Naive thymus-derived CD8-positive, alpha-beta T cell (primary cell): ENCODE measurements at regions not wholly inside any gene's neighbourhood (a gene's known extent, or its start where the extent isn't known, plus 50 kb on each side); places are given as distances from the start of the nearest gene placed in this dataset.

Experiments used
- ATAC-seq, 2 donors: fragments of 150-1000 bp; cut with Tn5 transposase in 1 of 2; sonication (Bioruptor Pico), chemical (Tn5 transposase) in 1 of 2; 1 replicate in 1 of 2; 2 replicates in 1 of 2; pipeline ENCODE4 v1.10.0; 2021; ENCODE audit warnings: mild to moderate bottlenecking in 2 of 2, moderate library complexity in 2 of 2
- POLR2A ChIA-PET: fragments of 350-600 bp; sonication (Branson Sonifier 250); formaldehyde crosslinking; loops from one replicate; lab custom pipeline; 2021; ENCODE audit warnings: antibody characterized with exemption; lab: Charles Lee
- DNase-seq, 10 donors: peaks; one replicate each; pipeline versions ENCODE4 v3.0.0 to v3.0.0-alpha.2; 2020 to 2022
- H3K27ac Mint-ChIP-seq, 10 donors: one replicate each; pipeline ENCODE4 v1.8.0; 2020 to 2022; ENCODE audit warnings: mild to moderate bottlenecking in 10 of 10, mixed read lengths in 10 of 10, moderate library complexity in 4 of 10, inconsistent platforms in 1 of 10
- H3K27me3 Mint-ChIP-seq, 5 donors: one replicate each; pipeline ENCODE4 v1.8.0; 2021 to 2022; ENCODE audit warnings: mixed read lengths in 5 of 5
- H3K36me3 Mint-ChIP-seq, 3 donors: one replicate each; pipeline ENCODE4 v1.8.0; 2020 to 2022; ENCODE audit warnings: mixed read lengths in 3 of 3, mild to moderate bottlenecking in 2 of 3, inconsistent platforms in 1 of 3
- H3K4me1 Mint-ChIP-seq, 4 donors: one replicate each; pipeline ENCODE4 v1.8.0; 2021 to 2022; ENCODE audit warnings: mixed read lengths in 4 of 4
- H3K4me3 Mint-ChIP-seq, 10 donors: one replicate each; pipeline ENCODE4 v1.8.0; 2020 to 2022; ENCODE audit warnings: mild to moderate bottlenecking in 10 of 10, mixed read lengths in 10 of 10, moderate library complexity in 6 of 10, inconsistent platforms in 1 of 10
- H3K9me3 Mint-ChIP-seq, 9 donors: one replicate each; pipeline ENCODE4 v1.8.0; 2020 to 2022; ENCODE audit warnings: mixed read lengths in 9 of 9, mild to moderate bottlenecking in 3 of 9, inconsistent platforms in 1 of 9, moderate library complexity in 1 of 9

GRCh38 chr4:136909626-136910025, 622.7 kb downstream of the PCDH18 start:
- no peak for DNase-seq
- Mint-ChIP-seq H3K4me1 (no peaks in the 10 kb centered on the region), H3K4me3 (no peak overlapping the region), H3K27me3 (no peaks in the 10 kb centered on the region), H3K27ac (no peak overlapping the region), H3K36me3 (no peaks in the 10 kb centered on the region), H3K9me3 (peaks cover 0 to 9% (median 0%) of the 10 kb centered on the region in 9 donors)
- POLR2A ChIA-PET = no interaction called here
- no peak for ATAC-seq

GRCh38 chr4:136908122-136908521, 624.2 kb downstream of the PCDH18 start:
- POLR2A ChIA-PET = no interaction called here
- no peaks in the 10 kb centered on the region for H3K36me3 Mint-ChIP-seq
- ATAC-seq (no peak), DNase-seq (no peak)
- peaks cover 0 to 4% (median 0%) of the 10 kb centered on the region in 9 donors for H3K9me3 Mint-ChIP-seq
- H3K27me3 Mint-ChIP-seq = no peaks in the 10 kb centered on the region
- no peak overlapping the region for H3K27ac Mint-ChIP-seq
- H3K4me1 Mint-ChIP-seq = no peaks in the 10 kb centered on the region
- H3K4me3 Mint-ChIP-seq = no peak overlapping the region

DNA sequence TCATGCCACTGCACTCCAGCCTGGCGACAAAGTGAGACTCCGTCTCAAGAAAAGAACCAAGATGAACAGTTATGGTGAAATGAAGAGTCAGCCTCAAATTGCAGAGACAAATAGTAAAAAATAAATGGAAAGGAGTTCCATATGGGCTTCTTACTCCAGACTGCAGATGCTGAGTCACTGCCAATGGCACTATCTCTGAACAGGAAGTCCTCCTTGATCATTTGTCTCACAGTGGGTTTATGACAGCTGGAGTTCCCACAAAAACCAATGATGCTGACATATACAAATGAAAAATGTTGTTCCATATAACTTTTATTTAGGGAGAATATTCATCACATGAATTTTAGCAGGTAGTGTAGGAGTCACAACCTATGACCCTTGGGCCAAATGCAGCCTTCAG, 631.6 kb downstream of the PCDH18 start:
- Mint-ChIP-seq H3K9me3 (peaks cover 0 to 18% (median 0%) of the 10 kb centered on the region in 9 donors), H3K4me3 (no peak overlapping the region), H3K27ac (no peak overlapping the region), H3K27me3 (no peaks in the 10 kb centered on the region), H3K36me3 (no peaks in the 10 kb centered on the region), H3K4me1 (no peaks in the 10 kb centered on the region)
- no peak for DNase-seq
- no peak for ATAC-seq
- POLR2A ChIA-PET = no interaction called here

- POLR2A ChIA-PET = no interaction called here
- Mint-ChIP-seq H3K36me3 (no peaks in the 10 kb centered on the region), H3K27me3 (no peaks in the 10 kb centered on the region), H3K4me1 (no peaks in the 10 kb centered on the region), H3K27ac (no peak overlapping the region), H3K4me3 (no peak overlapping the region), H3K9me3 (peaks cover 0 to 19% (median 0%) of the 10 kb centered on the region in 9 donors)
- DNase-seq = no peak
- ATAC-seq = no peak
Measured at GRCh38 chr4:136898590-136899248, 633.6 kb downstream of the PCDH18 start.

DNA sequence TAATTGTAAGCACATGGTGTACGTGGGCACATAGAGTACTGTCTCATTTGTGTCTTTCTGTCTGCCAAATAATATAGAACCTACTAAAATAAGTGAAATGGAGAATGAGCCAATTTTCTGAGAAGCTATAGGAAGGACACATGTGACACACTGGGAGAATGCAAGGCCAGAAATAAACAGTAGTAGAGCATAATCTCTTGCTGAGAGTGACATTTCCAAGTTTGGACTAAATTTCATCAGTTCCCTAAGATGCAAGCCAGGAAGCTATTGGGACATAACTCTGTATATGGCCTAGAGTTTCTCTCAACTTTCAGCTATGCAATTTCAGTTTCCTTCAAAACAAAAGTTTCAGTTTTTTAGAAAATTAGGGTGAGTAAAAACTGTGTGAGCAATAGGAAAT, 638.7 kb downstream of the PCDH18 start:
- no peak overlapping the region for H3K4me3 Mint-ChIP-seq
- H3K9me3 Mint-ChIP-seq = peaks cover 0 to 10% (median 0%) of the 10 kb centered on the region in 9 donors
- H3K36me3 Mint-ChIP-seq = no peaks in the 10 kb centered on the region
- H3K27ac Mint-ChIP-seq = no peak overlapping the region
- H3K27me3 Mint-ChIP-seq = no peaks in the 10 kb centered on the region
- POLR2A ChIA-PET = no interaction called here
- ATAC-seq (no peak), DNase-seq (no peak)
- H3K4me1 Mint-ChIP-seq = no peaks in the 10 kb centered on the region

DNA sequence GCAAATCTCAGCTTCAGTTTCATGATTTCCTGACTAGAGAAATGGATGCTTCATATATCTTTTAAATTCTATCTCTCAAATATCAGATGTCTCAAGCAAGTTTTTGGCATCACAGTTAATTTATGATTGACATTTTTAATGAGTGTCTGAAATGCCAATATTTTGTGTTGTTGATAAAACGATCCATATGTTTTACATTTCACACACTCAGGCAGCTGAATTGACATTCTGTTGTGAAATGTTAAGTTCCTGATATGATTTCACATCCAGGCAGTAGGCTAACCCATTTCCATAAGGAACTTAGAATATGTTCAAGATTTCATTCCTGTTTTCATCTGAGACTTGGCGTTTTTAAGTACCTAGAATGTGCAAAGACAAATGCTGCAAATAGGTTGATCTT, 650.6 kb downstream of the PCDH18 start:
- Mint-ChIP-seq H3K4me3 (no peak overlapping the region), H3K36me3 (no peaks in the 10 kb centered on the region), H3K27ac (no peak overlapping the region), H3K9me3 (peaks cover 0 to 8% (median 2%) of the 10 kb centered on the region in 9 donors), H3K27me3 (peaks cover 0 to 5% (median 0%) of the 10 kb centered on the region in 5 donors), H3K4me1 (no peaks in the 10 kb centered on the region)
- DNase-seq (no peak), ATAC-seq (no peak)
- POLR2A ChIA-PET = no interaction called here

- no peak overlapping the region for H3K27ac Mint-ChIP-seq
- H3K27me3 Mint-ChIP-seq = peaks cover 0 to 5% (median 0%) of the 10 kb centered on the region in 5 donors
- no peak overlapping the region for H3K4me3 Mint-ChIP-seq
- POLR2A ChIA-PET = no interaction called here
- DNase-seq = no peak
- peaks cover 0 to 8% (median 0%) of the 10 kb centered on the region in 9 donors for H3K9me3 Mint-ChIP-seq
- H3K4me1 Mint-ChIP-seq = no peaks in the 10 kb centered on the region
- no peak for ATAC-seq
- H3K36me3 Mint-ChIP-seq = no peaks in the 10 kb centered on the region
Measured at GRCh38 chr4:136873555-136873954, 658.7 kb downstream of the PCDH18 start.

GRCh38 chr4:136867465-136867864, 664.8 kb downstream of the PCDH18 start:
- no peak overlapping the region for H3K4me3 Mint-ChIP-seq
- H3K4me1 Mint-ChIP-seq = no peaks in the 10 kb centered on the region
- no peaks in the 10 kb centered on the region for H3K27me3 Mint-ChIP-seq
- no peak overlapping the region for H3K27ac Mint-ChIP-seq
- POLR2A ChIA-PET = no interaction called here
- no peaks in the 10 kb centered on the region for H3K36me3 Mint-ChIP-seq
- no peak for DNase-seq
- H3K9me3 Mint-ChIP-seq = no peaks in the 10 kb centered on the region
- no peak for ATAC-seq

GRCh38 chr4:136865526-136865925, 666.8 kb downstream of the PCDH18 start:
- POLR2A ChIA-PET = no interaction called here
- Mint-ChIP-seq H3K4me1 (no peaks in the 10 kb centered on the region), H3K4me3 (no peak overlapping the region), H3K9me3 (no peaks in the 10 kb centered on the region), H3K27me3 (no peaks in the 10 kb centered on the region), H3K27ac (no peak overlapping the region), H3K36me3 (no peaks in the 10 kb centered on the region)
- ATAC-seq (no peak), DNase-seq (no peak)

GRCh38 chr4:136864604-136865185, 667.6 kb downstream of the PCDH18 start:
- POLR2A ChIA-PET = no interaction called here
- ATAC-seq (no peak), DNase-seq (peak in 4 of 10 donors; percentile 6 to 31 (median 14))
- H3K4me3 Mint-ChIP-seq = no peak overlapping the region
- no peak overlapping the region for H3K27ac Mint-ChIP-seq
- no peaks in the 10 kb centered on the region for H3K36me3 Mint-ChIP-seq
- H3K4me1 Mint-ChIP-seq = no peaks in the 10 kb centered on the region
- no peaks in the 10 kb centered on the region for H3K9me3 Mint-ChIP-seq
- no peaks in the 10 kb centered on the region for H3K27me3 Mint-ChIP-seq

- H3K4me3 Mint-ChIP-seq = peak overlapping the region in 1 of 10 donors; percentile 6
- H3K4me1 Mint-ChIP-seq = no peaks in the 10 kb centered on the region
- H3K9me3 Mint-ChIP-seq = no peaks in the 10 kb centered on the region
- H3K27ac Mint-ChIP-seq = no peak overlapping the region
- POLR2A ChIA-PET = no interaction called here
- DNase-seq (no peak), ATAC-seq (no peak)
- H3K36me3 Mint-ChIP-seq = no peaks in the 10 kb centered on the region
- no peaks in the 10 kb centered on the region for H3K27me3 Mint-ChIP-seq
Measured at GRCh38 chr4:136863756-136864155, 668.5 kb downstream of the PCDH18 start.

DNA sequence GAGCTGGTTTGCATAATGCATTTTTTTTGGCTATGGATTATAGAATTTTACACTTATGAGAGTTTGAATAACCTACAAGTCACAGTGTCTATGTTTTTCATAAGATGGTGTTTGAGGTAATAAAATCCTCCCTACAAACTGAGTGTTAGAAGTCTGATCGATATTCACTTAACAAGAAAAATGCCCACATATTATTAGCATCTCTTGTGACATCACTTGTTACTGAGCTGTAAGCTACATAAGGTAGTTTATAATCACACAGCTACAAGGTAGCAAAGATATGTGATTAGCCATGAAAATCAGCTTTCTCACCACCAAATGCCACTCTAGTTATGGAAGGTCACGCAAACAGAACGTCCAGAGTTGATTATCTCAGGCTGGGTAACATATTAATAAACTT, 669.6 kb downstream of the PCDH18 start:
- H3K4me3 Mint-ChIP-seq = no peak overlapping the region
- no peak overlapping the region for H3K27ac Mint-ChIP-seq
- no peaks in the 10 kb centered on the region for H3K9me3 Mint-ChIP-seq
- no peaks in the 10 kb centered on the region for H3K4me1 Mint-ChIP-seq
- POLR2A ChIA-PET = no interaction called here
- no peaks in the 10 kb centered on the region for H3K27me3 Mint-ChIP-seq
- no peak for ATAC-seq
- no peak for DNase-seq
- no peaks in the 10 kb centered on the region for H3K36me3 Mint-ChIP-seq

GRCh38 chr4:136861091-136861490, 671.2 kb downstream of the PCDH18 start:
- Mint-ChIP-seq H3K27ac (no peak overlapping the region), H3K4me3 (no peak overlapping the region), H3K36me3 (no peaks in the 10 kb centered on the region), H3K4me1 (no peaks in the 10 kb centered on the region), H3K27me3 (no peaks in the 10 kb centered on the region), H3K9me3 (no peaks in the 10 kb centered on the region)
- DNase-seq = no peak
- no peak for ATAC-seq
- POLR2A ChIA-PET = no interaction called here

DNA sequence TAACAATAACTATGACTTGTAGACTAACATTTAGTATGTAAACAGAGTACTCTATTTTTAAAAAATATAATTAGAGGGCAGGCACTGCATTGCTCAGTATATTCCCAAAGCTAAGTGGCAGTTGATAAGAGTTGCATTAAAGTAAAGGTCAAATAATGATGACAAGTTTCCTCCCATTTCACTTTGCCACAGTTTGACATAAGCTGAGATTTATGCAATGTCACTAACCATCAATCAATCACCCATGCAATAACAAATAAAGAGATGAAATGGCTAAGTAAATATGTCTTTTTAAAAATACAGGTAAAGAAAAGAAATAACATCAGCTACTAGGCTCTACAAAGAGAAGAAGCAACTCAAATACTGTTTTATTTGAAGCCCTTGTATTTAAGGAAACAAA, 673.4 kb downstream of the PCDH18 start:
- POLR2A ChIA-PET = no interaction called here
- H3K9me3 Mint-ChIP-seq = peaks cover 0 to 8% (median 0%) of the 10 kb centered on the region in 9 donors
- H3K27me3 Mint-ChIP-seq = no peaks in the 10 kb centered on the region
- H3K4me3 Mint-ChIP-seq = no peak overlapping the region
- H3K27ac Mint-ChIP-seq = no peak overlapping the region
- DNase-seq = no peak
- peaks cover 0 to 5% (median 0%) of the 10 kb centered on the region in 3 donors for H3K36me3 Mint-ChIP-seq
- H3K4me1 Mint-ChIP-seq = no peaks in the 10 kb centered on the region
- ATAC-seq = no peak
